Glomerular endothelial cell (primary cell): ENCODE measurements at regions not wholly inside any gene's neighbourhood (a gene's known extent, or its start where the extent isn't known, plus 50 kb on each side); places are given as distances from the start of the nearest gene placed in this dataset.
"Not testable (repeated sequence)": the region's sequence is repeated elsewhere in the genome, so short reads cannot be mapped to it uniquely, and the experiment has no call there.

Experiments used
- DNase-seq: peaks from one replicate; pipeline ENCODE4 v3.0.0-alpha.2; 2011; ENCODE audit warnings: low read depth, low spot score; ENCODE audit errors: extremely low read depth

GRCh38 chr12:59158681-59159080 is 238.4 kb upstream of the LRIG3 start:
- no peak for DNase-seq

GRCh38 chr12:59158066-59158465 is 237.8 kb upstream of the LRIG3 start:
- DNase-seq = no peak

- no peak for DNase-seq
Observed at GRCh38 chr12:59155448-59155847, 235.1 kb upstream of the LRIG3 start.

GRCh38 chr12:59151243-59151642 is 230.9 kb upstream of the LRIG3 start:
- no peak for DNase-seq

- DNase-seq = peak; percentile 67
Observed at GRCh38 chr12:59149995-59150642, 229.8 kb upstream of the LRIG3 start.

- no peak for DNase-seq
Observed at GRCh38 chr12:59147791-59148190, 227.5 kb upstream of the LRIG3 start.

GRCh38 chr12:59142183-59142790 is 222.0 kb upstream of the LRIG3 start:
- no peak for DNase-seq

- no peak for DNase-seq
Observed at GRCh38 chr12:59134750-59135149, 214.4 kb upstream of the LRIG3 start.

GRCh38 chr12:59131462-59131861 is 211.2 kb upstream of the LRIG3 start:
- no peak for DNase-seq

GRCh38 chr12:59122784-59123183 is 202.5 kb upstream of the LRIG3 start:
- peak; percentile 64 for DNase-seq

GRCh38 chr12:59121451-59121850 is 201.1 kb upstream of the LRIG3 start:
- DNase-seq = no peak

- no peak for DNase-seq
Observed at GRCh38 chr12:59119676-59120075, 199.4 kb upstream of the LRIG3 start.

- DNase-seq = no peak
Observed at GRCh38 chr12:59118356-59118755, 198.1 kb upstream of the LRIG3 start.

GRCh38 chr12:59115995-59116394 is 195.7 kb upstream of the LRIG3 start:
- DNase-seq = no peak

- DNase-seq = no peak
Observed at GRCh38 chr12:59115526-59115925, 195.2 kb upstream of the LRIG3 start.

GRCh38 chr12:59113831-59114615 is 193.7 kb upstream of the LRIG3 start:
- peak; percentile 48 for DNase-seq

GRCh38 chr12:59111851-59112250 is 191.5 kb upstream of the LRIG3 start:
- DNase-seq = no peak

GRCh38 chr12:59108516-59108915 is 188.2 kb upstream of the LRIG3 start:
- not testable (repeated sequence) for DNase-seq

GRCh38 chr12:59100585-59100984 is 180.3 kb upstream of the LRIG3 start:
- no peak for DNase-seq

- no peak for DNase-seq
Observed at GRCh38 chr12:59097876-59098275, 177.6 kb upstream of the LRIG3 start.

GRCh38 chr12:59096246-59096645 is 175.9 kb upstream of the LRIG3 start:
- no peak for DNase-seq
